Progenitor cell of endocrine pancreas (in vitro differentiated cells): ENCODE measurements at regions not wholly inside any gene's neighbourhood (a gene's known extent, or its start where the extent isn't known, plus 50 kb on each side); places are given as distances from the start of the nearest gene placed in this dataset.

Experiments
- DNase-seq: peaks from one replicate; pipeline ENCODE4 v3.0.0; 2021; ENCODE audit warnings: low spot score; ENCODE audit not compliant: unreplicated experiment
- H3K27ac Mint-ChIP-seq: 2 replicates; pipeline ENCODE4 v1.8.0; 2021; ENCODE audit warnings: mild to moderate bottlenecking, moderate library complexity, mixed read lengths
- H3K27me3 Mint-ChIP-seq: 2 replicates; pipeline ENCODE4 v1.8.0; 2021; ENCODE audit warnings: mixed read lengths
- H3K36me3 Mint-ChIP-seq: 2 replicates; pipeline ENCODE4 v1.8.0; 2022; ENCODE audit warnings: mixed read lengths; ENCODE audit not compliant: insufficient read depth
- H3K4me1 Mint-ChIP-seq: 2 replicates; pipeline ENCODE4 v1.8.0; 2021; ENCODE audit warnings: low read depth, mixed read lengths
- H3K4me3 Mint-ChIP-seq: 2 replicates; pipeline ENCODE4 v1.8.0; 2021; ENCODE audit warnings: low read depth, mild to moderate bottlenecking, moderate library complexity, mixed read lengths
- H3K9me3 Mint-ChIP-seq: 2 replicates; pipeline ENCODE4 v1.8.0; 2021; ENCODE audit warnings: low read depth, mixed read lengths
- CTCF ChIP-seq: fragments of 200-600 bp; sonication (generic); IDR thresholded peaks from one replicate; pipeline ENCODE4 v1.5.0; 2021; ENCODE audit warnings: antibody characterized with exemption, mild to moderate bottlenecking; ENCODE audit not compliant: unreplicated experiment

DNA sequence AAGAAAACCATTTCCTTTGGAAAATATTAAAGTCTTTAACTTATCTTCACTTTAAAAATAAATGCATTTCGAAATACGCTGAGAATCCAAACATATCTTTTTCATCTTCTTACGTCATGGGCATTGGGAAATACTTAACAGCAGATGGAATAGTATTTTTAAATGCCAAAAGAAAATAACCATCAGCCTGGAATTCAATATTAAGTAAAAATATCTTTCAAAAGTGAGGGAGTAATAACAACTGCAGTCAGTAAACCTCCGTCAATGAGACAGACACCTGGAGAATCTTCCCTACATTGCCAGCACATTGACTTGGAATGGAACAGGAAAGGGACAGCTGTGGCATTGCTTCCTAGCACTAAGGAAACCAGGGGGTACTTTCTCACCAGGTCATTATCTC is 290.4 kb upstream of the TNP1 start:
- Mint-ChIP-seq H3K27ac (no peak overlapping the region), H3K27me3 (peaks cover 19% of the 10 kb centered on the region), H3K4me1 (peaks cover 14% of the 10 kb centered on the region), H3K9me3 (no peaks in the 10 kb centered on the region), H3K36me3 (no peaks in the 10 kb centered on the region), H3K4me3 (no peak overlapping the region)
- TF ChIP-seq CTCF, result no peak
- no peak for DNase-seq

GRCh38 chr2:217149087-217149660 is 289.3 kb upstream of the TNP1 start:
- TF ChIP-seq CTCF, result no peak
- Mint-ChIP-seq H3K4me1 (peaks cover 14% of the 10 kb centered on the region), H3K27ac (peak overlapping the region; percentile 59), H3K9me3 (no peaks in the 10 kb centered on the region), H3K4me3 (no peak overlapping the region), H3K36me3 (no peaks in the 10 kb centered on the region), H3K27me3 (peaks cover 19% of the 10 kb centered on the region)
- no peak for DNase-seq

DNA sequence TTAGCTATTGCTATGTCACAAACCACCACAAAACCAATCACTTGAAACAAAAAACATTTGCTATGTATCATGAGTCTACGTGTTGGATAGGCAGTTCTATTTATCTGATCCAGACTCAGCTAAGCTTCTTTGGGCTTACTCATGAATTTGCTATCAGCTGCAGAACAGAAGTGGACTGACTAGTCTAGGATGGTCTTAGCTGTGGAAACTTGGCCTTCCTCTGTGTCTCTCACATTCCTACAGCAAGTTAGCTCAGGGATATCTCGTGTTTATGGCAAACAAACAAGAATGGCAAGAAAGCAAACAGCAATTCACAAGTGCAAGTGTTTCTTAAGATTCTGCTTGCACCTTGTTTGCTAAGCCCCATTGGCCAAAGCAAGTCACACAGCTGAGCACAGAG is 288.0 kb upstream of the TNP1 start:
- Mint-ChIP-seq H3K27me3 (peaks cover 19% of the 10 kb centered on the region), H3K4me3 (no peak overlapping the region), H3K9me3 (no peaks in the 10 kb centered on the region), H3K27ac (no peak overlapping the region), H3K4me1 (peaks cover 14% of the 10 kb centered on the region), H3K36me3 (no peaks in the 10 kb centered on the region)
- no peak for DNase-seq
- no peak for TF ChIP-seq CTCF

- Mint-ChIP-seq H3K27me3 (peaks cover 15% of the 10 kb centered on the region), H3K4me1 (peaks cover 14% of the 10 kb centered on the region), H3K27ac (peak overlapping the region; percentile 45), H3K4me3 (no peak overlapping the region), H3K36me3 (no peaks in the 10 kb centered on the region), H3K9me3 (peaks cover 4% of the 10 kb centered on the region)
- TF ChIP-seq CTCF, result no peak
- no peak for DNase-seq
These were observed 287.1 kb upstream of the TNP1 start for GRCh38 chr2:217146956-217147355.

DNA sequence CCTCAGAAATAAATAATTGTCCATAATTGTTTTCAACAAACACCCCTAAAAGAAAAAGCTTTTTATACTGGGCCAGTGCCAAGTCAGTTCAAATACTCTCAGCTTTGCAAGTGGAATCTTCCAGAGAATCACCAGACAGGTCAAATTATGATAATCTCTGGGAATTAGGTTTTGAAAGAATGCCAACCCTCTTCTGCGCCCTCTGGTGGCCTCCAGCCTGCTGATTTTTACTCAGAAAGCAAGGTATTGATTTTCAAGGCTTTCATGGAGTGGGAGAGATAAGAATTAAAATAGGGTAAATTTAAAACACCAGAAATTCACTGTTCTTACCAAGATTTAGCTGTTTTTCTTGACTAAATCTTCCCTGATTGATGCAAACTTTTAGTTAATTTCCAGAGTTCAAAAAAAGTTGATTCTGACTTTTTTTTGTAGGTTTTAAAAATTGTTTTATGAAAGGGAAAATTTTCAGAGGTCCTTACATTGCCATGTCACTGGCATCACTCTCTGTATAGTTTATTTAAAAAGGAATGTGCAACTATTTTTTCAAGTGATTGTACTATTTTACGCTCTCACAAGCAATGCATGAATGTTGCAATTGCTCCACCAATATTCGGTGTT is 282.9 kb upstream of the TNP1 start:
- H3K36me3 Mint-ChIP-seq, result peaks cover 6% of the 10 kb centered on the region
- peak; percentile 60 for TF ChIP-seq CTCF
- H3K27me3 Mint-ChIP-seq, result peaks cover 4% of the 10 kb centered on the region
- H3K4me1 Mint-ChIP-seq, result peaks cover 7% of the 10 kb centered on the region
- no peak for DNase-seq
- H3K27ac Mint-ChIP-seq, result no peak overlapping the region
- peaks cover 27% of the 10 kb centered on the region for H3K9me3 Mint-ChIP-seq
- H3K4me3 Mint-ChIP-seq, result no peak overlapping the region
